Pancreas (tissue), 10 donors: ENCODE measurements at regions not wholly inside any gene's neighbourhood (a gene's known extent, or its start where the extent isn't known, plus 50 kb on each side); places are given as distances from the start of the nearest gene placed in this dataset.

Experiments
- ATAC-seq, 4 donors: fragments of 200-7000 bp; cut with Tn5 transposase; one replicate each; pipeline versions ENCODE4 v1.8.0 to v1.9.1; 2020; ENCODE audit warnings: mild to moderate bottlenecking in 4 of 4, moderate library complexity in 4 of 4
- DNase-seq, 6 donors: peaks; one replicate each; pipeline ENCODE4 v3.0.0-alpha.2; 2020
- FAIRE-seq: peaks from 2 replicates; lab custom pipeline; 2012; peaks lifted over from hg19 to GRCh38; lab: Jason Lieb, UNC
- H3K27ac ChIP-seq, 4 donors: fragments of 200-600 bp; sonication (generic); 1 replicate in 3 of 4; 2 replicates in 1 of 4; pipeline versions ENCODE4 v1.5.0 to v1.8.0; 2020
- H3K27me3 ChIP-seq, 4 donors: fragments of 200-600 bp; one replicate each; pipeline ENCODE4 v1.8.0; 2021
- H3K36me3 ChIP-seq, 3 donors: fragments of 200-600 bp; sonication (generic) in 1 of 3; one replicate each; pipeline versions ENCODE4 v1.5.0 to v1.8.0; 2020 to 2021
- H3K4me1 ChIP-seq, 3 donors: fragments of 200-600 bp; one replicate each; pipeline ENCODE4 v1.8.0; 2021
- H3K4me3 ChIP-seq, 4 donors: fragments of 200-600 bp; sonication (generic) in 2 of 4; one replicate each; pipeline versions ENCODE4 v1.5.0 to v1.8.0; 2020 to 2021
- H3K9me3 ChIP-seq, 4 donors: fragments of 200-600 bp; one replicate each; pipeline ENCODE4 v1.8.0; 2021
- WGBS, 2 donors: extraction: QIAGEN DNeasy Blood & Tissue Kit; methylation state at CpG; one replicate each; pipeline ENCODE4 v1.1.7; 2013; 5-methylcytosine and 5-hydroxymethylcytosine counted together
- intact Hi-C, 3 donors: fragments of 100-400 bp; cut with DNase I; formaldehyde crosslinking; loops; one replicate each; pipeline versions ENCODE4 v1.11.1 to v1.14.2; 2022
- TF ChIP-seq, protein P1 (sequence below), 4 donors: fragments of 200-600 bp; sonication (generic) in 3 of 4; IDR thresholded peaks; one replicate each; pipeline versions ENCODE4 v1.5.0 to v1.8.0; 2021; ENCODE audit warnings: antibody characterized with exemption in 4 of 4
- donor health status: healthy with polysubstance abuse.
- donor health status: DM: no; HTN: no; CAD: no; lungs with moderate emphysema.
- donor health status: DM: no; HTN: no; CAD: no.
- donor health status: control.
- donor health status: control.
- donor health status: Bipolar disorder and iron deficiency.
- donor health status: DM: yes; HTN: yes; CAD: no.
- donor health status: DM: no; HTN: no; CAD: no.
- donor health status: DM: no; HTN: no; CAD: no.
- donor health status: DM: yes; HTN: yes; CAD: no.

DNA sequence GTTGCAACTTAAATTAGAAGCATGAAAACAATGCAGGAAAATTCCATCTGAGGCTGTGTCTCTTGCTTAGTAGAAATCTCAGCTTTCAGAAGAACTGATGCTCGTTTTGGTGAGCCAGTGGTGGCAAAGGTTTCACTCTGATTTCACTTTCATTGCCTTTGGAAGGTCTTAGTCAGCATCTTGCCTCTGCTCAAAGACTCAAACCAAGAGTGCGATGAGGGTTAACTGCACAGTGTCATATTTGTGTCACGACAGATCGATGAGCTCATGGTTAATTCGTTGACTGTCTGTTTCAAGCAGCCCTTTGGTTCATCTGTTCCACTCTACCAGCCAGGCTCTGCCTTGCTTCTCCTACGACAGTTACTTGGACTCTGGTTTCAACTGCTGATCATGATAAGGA is 331.3 kb upstream of the KIF2A start:
- Histone ChIP-seq H3K27me3 (no peaks in the 10 kb centered on the region), H3K9me3 (no peaks in the 10 kb centered on the region), H3K36me3 (no peaks in the 10 kb centered on the region), H3K27ac (no peak overlapping the region), H3K4me1 (no peaks in the 10 kb centered on the region), H3K4me3 (no peak overlapping the region)
- intact Hi-C loops, result no loop called here
- TF ChIP-seq, protein P1, sequence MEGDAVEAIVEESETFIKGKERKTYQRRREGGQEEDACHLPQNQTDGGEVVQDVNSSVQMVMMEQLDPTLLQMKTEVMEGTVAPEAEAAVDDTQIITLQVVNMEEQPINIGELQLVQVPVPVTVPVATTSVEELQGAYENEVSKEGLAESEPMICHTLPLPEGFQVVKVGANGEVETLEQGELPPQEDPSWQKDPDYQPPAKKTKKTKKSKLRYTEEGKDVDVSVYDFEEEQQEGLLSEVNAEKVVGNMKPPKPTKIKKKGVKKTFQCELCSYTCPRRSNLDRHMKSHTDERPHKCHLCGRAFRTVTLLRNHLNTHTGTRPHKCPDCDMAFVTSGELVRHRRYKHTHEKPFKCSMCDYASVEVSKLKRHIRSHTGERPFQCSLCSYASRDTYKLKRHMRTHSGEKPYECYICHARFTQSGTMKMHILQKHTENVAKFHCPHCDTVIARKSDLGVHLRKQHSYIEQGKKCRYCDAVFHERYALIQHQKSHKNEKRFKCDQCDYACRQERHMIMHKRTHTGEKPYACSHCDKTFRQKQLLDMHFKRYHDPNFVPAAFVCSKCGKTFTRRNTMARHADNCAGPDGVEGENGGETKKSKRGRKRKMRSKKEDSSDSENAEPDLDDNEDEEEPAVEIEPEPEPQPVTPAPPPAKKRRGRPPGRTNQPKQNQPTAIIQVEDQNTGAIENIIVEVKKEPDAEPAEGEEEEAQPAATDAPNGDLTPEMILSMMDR (IDR thresholded peaks at IDR 0.05), result no peak
- no peak for FAIRE-seq
- ATAC-seq, result no peak
- DNase-seq, result no peak
- 73 to 77% methylated on average over 6 of the region's 6 CpGs for WGBS, 2 donors

DNA sequence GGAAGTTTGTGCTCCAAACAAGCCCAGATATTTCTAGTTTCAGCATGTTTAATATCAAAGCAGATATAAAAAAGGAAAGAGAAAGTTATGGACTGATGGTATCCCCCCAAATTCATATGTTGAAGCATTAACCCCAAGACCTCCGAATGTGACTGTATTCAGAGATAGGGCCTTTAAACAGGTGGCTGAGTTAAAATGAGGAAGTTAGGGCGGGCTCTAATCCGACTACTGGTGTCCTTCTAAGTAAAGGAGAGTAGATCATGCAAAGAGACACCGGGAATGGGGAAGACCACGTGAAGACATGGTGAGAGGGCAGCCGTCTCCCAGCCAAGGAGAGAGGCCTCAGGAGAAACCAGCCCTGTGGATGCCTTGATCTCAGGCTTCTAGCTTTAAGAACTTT is 324.1 kb upstream of the KIF2A start:
- 74 to 83% methylated on average over 6 of the region's 6 CpGs for WGBS, 2 donors
- Histone ChIP-seq H3K27ac (no peak overlapping the region), H3K4me1 (no peaks in the 10 kb centered on the region), H3K27me3 (no peaks in the 10 kb centered on the region), H3K9me3 (no peaks in the 10 kb centered on the region), H3K36me3 (no peaks in the 10 kb centered on the region), H3K4me3 (no peak overlapping the region)
- no peak for FAIRE-seq
- ATAC-seq, result no peak
- no peak for DNase-seq
- intact Hi-C loops, result no loop called here
- TF ChIP-seq, protein P1 (IDR thresholded peaks at IDR 0.05), result no peak

DNA sequence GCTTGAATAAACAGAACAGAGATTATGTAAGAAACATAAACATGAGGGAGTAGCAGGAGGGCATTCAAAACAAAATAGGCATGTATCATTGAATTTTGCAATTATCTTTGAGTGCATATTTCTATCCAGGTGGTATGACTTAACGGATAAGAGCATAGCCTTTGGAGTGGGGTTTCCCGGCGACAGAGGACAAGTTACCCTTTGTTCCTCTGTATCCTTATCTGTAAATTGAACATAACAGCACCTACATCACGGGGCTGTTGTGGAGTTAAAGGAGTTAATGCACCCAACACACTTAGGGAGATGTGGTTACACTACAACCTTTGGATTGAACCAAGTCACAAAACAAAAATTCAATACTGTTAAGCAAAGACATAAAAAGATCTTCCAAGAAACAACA is 314.6 kb upstream of the KIF2A start:
- no peak for DNase-seq
- no peak for FAIRE-seq
- H3K27me3 ChIP-seq, result no peaks in the 10 kb centered on the region
- TF ChIP-seq, protein P1 (IDR thresholded peaks at IDR 0.05), result no peak
- peak in 3 of 4 donors; percentile 35 to 70 (median 53) for ATAC-seq
- intact Hi-C loops, result no loop called here
- no peaks in the 10 kb centered on the region for H3K4me1 ChIP-seq
- H3K9me3 ChIP-seq, result no peaks in the 10 kb centered on the region
- 48 to 50% methylated on average over 4 of the region's 4 CpGs for WGBS, 2 donors
- no peaks in the 10 kb centered on the region for H3K36me3 ChIP-seq
- no peak overlapping the region for H3K4me3 ChIP-seq
- H3K27ac ChIP-seq, result peak overlapping the region in 1 of 4 donors; percentile 23

DNA sequence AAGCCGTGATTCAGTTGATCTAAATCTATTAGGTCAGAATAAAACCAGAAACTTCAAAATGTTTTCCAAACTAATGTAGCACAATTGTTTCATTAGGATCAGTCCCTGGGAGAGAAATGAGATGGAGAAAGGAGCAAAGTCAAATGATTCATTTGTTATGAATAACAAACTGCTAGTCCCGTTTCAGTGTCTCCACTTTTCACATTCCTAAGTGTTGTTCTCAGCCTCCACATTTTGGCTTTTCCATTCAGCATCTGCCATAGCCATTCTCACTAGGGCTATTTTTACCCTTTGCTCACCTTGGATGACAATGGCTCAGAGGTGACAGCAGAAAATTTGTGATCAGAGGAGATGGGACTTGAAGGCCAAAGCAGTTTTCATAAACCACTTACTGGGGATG is 314.1 kb upstream of the KIF2A start:
- intact Hi-C loops, result no loop called here
- H3K4me1 ChIP-seq, result no peaks in the 10 kb centered on the region
- 24 to 32% methylated on average over 2 of the region's 2 CpGs for whole genome bisulfite sequencing, 2 donors
- peak overlapping the region in 1 of 4 donors; percentile 23 for H3K27ac ChIP-seq
- H3K27me3 ChIP-seq, result no peaks in the 10 kb centered on the region
- no peaks in the 10 kb centered on the region for H3K36me3 ChIP-seq
- no peaks in the 10 kb centered on the region for H3K9me3 ChIP-seq
- no peak for DNase-seq
- FAIRE-seq, result no peak
- TF ChIP-seq, protein P1 (IDR thresholded peaks at IDR 0.05), result no peak
- H3K4me3 ChIP-seq, result no peak overlapping the region
- ATAC-seq, result no peak

DNA sequence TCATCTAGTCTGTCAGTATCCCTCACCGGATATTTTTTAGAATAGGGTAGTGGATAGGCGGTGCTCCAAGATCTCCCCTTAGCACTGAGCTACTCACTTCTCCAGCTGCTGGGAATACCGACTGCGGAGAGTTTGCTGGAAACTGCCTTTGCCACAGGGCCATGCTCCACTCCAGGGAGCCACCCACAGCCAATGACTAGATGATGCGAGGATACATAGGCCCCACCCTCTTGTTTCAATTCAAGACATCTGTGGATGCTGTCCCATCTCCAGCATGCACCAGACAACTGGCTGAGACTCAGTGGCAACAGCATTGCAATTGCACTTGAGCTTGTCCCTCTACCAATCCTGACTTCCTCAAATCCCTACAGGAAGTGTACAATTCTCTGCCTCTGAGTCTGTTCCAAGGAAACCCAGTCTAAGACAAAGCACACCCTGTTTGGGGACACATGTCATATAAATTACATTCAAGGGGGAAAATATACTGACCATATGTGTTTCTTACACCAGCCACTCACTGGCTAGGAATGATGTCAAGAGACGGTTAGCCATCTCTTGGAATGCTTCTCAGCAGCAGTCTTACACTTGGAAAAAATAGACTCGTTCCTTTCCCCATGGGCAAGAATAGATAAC is 312.6 kb upstream of the KIF2A start:
- Histone ChIP-seq H3K36me3 (no peaks in the 10 kb centered on the region), H3K27ac (no peak overlapping the region), H3K27me3 (no peaks in the 10 kb centered on the region), H3K4me1 (no peaks in the 10 kb centered on the region), H3K9me3 (no peaks in the 10 kb centered on the region), H3K4me3 (no peak overlapping the region)
- no peak for DNase-seq
- 79 to 88% methylated on average over 7 of the region's 7 CpGs for WGBS, 2 donors
- no peak for ATAC-seq
- TF ChIP-seq, protein P1 (IDR thresholded peaks at IDR 0.05), result no peak
- no peak for FAIRE-seq
- intact Hi-C loops, result no loop called here
